ENCODE measurements at regions not wholly inside any gene's neighbourhood (a gene's known extent, or its start where the extent isn't known, plus 50 kb on each side); places are given as distances from the start of the nearest gene placed in this dataset.

DNA sequence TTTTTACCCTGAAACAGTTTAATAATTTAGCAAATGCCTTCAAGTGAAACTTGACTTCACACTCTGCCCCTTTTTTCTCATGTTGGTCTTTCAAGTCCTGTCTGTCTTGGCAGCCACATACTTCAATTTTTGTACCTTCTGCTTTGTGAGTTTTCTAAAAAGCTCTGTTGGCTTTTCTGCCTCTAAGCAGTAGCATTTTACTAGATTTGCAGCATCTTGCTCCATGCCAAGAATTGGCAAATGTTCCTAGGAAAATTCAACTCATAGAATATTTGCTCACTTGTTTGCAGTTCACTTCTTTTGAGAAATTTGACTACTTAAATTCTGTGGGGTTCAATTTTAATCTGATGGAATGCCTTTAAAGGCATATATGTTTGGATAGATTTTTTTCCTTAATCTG lies 59.2 kb downstream of the FAM47A start:
- no peaks in the 10 kb centered on the region for H3K9me3 ChIP-seq (replicated peaks; ENCODE audit: control insufficient read depth, low read depth, low read length)
- peak; percentile 69 for DNase-seq
- no peaks in the 10 kb centered on the region for H3K27me3 ChIP-seq (ENCODE audit: control insufficient read depth, insufficient read depth, low read length)
- no peaks in the 10 kb centered on the region for H3K36me3 ChIP-seq (ENCODE audit: control insufficient read depth, insufficient read depth, low read length)
- H3K27ac ChIP-seq (ENCODE audit: low read length) = no peak overlapping the region
- H3K4me3 ChIP-seq (ENCODE audit: low read length) = no peak overlapping the region
- H3K4me1 ChIP-seq (ENCODE audit: control insufficient read depth, insufficient read depth, low read length) = no peaks in the 10 kb centered on the region

- Histone ChIP-seq H3K27me3 (ENCODE audit: control insufficient read depth, insufficient read depth, low read length) (no peaks in the 10 kb centered on the region), H3K27ac (ENCODE audit: low read length) (no peak overlapping the region), H3K9me3 (replicated peaks; ENCODE audit: control insufficient read depth, low read depth, low read length) (no peaks in the 10 kb centered on the region), H3K4me1 (ENCODE audit: control insufficient read depth, insufficient read depth, low read length) (no peaks in the 10 kb centered on the region), H3K4me3 (ENCODE audit: low read length) (no peak overlapping the region), H3K36me3 (ENCODE audit: control insufficient read depth, insufficient read depth, low read length) (no peaks in the 10 kb centered on the region)
- no peak for DNase-seq
- WGBS (ENCODE audit: insufficient coverage) = no CpG with 5 or more reads among the region's 1 CpG
Measured at GRCh38 chrX:34063616-34064015, 68.5 kb downstream of the FAM47A start.

DNA sequence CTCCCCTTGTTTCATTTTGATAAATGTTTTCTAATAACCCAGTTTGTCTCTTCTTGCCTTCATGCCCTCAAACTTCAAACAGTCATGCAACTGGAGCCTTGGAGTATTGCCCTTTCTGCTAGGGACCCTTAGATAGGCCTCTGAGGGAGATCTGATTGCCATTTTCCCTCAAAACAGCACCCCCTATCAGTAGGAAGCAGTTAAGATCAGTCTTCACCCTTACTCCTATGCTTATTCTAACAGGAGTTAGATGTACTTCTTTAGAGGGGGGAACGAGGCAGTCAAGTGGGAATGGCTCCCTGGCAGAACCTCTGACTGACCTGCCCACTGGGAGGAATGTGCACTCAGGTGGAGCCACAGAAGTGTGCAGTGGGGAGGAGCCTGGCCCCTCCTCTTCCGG lies 74.1 kb downstream of the FAM47A start:
- Histone ChIP-seq H3K4me1 (ENCODE audit: control insufficient read depth, insufficient read depth, low read length) (no peaks in the 10 kb centered on the region), H3K4me3 (ENCODE audit: low read length) (no peak overlapping the region), H3K27me3 (ENCODE audit: control insufficient read depth, insufficient read depth, low read length) (peaks cover 3% of the 10 kb centered on the region), H3K36me3 (ENCODE audit: control insufficient read depth, insufficient read depth, low read length) (no peaks in the 10 kb centered on the region), H3K9me3 (replicated peaks; ENCODE audit: control insufficient read depth, low read depth, low read length) (no peaks in the 10 kb centered on the region), H3K27ac (ENCODE audit: low read length) (no peak overlapping the region)
- WGBS (ENCODE audit: insufficient coverage) = 70% methylated on average over 2 of the region's 2 CpGs
- no peak for DNase-seq

GRCh38 chrX:34053931-34054330 lies 78.2 kb downstream of the FAM47A start:
- Histone ChIP-seq H3K9me3 (replicated peaks; ENCODE audit: control insufficient read depth, low read depth, low read length) (no peaks in the 10 kb centered on the region), H3K27ac (ENCODE audit: low read length) (no peak overlapping the region), H3K27me3 (ENCODE audit: control insufficient read depth, insufficient read depth, low read length) (peaks cover 3% of the 10 kb centered on the region), H3K36me3 (ENCODE audit: control insufficient read depth, insufficient read depth, low read length) (no peaks in the 10 kb centered on the region), H3K4me1 (ENCODE audit: control insufficient read depth, insufficient read depth, low read length) (no peaks in the 10 kb centered on the region), H3K4me3 (ENCODE audit: low read length) (no peak overlapping the region)
- WGBS (ENCODE audit: insufficient coverage) = 18% methylated on average over 2 of the region's 4 CpGs
- DNase-seq = no peak
